Pancreas (tissue), 10 donors: ENCODE measurements at regions not wholly inside any gene's neighbourhood (a gene's known extent, or its start where the extent isn't known, plus 50 kb on each side); places are given as distances from the start of the nearest gene placed in this dataset.

ENCODE experiments used
- ATAC-seq, 4 donors: fragments of 200-7000 bp; cut with Tn5 transposase; one replicate each; pipeline versions ENCODE4 v1.8.0 to v1.9.1; 2020; ENCODE audit warnings: mild to moderate bottlenecking in 4 of 4, moderate library complexity in 4 of 4
- DNase-seq, 6 donors: peaks; one replicate each; pipeline ENCODE4 v3.0.0-alpha.2; 2020
- FAIRE-seq: peaks from 2 replicates; lab custom pipeline; 2012; peaks lifted over from hg19 to GRCh38; lab: Jason Lieb, UNC
- H3K27ac ChIP-seq, 4 donors: fragments of 200-600 bp; sonication (generic); 1 replicate in 3 of 4; 2 replicates in 1 of 4; pipeline versions ENCODE4 v1.5.0 to v1.8.0; 2020
- H3K27me3 ChIP-seq, 4 donors: fragments of 200-600 bp; one replicate each; pipeline ENCODE4 v1.8.0; 2021
- H3K36me3 ChIP-seq, 3 donors: fragments of 200-600 bp; sonication (generic) in 1 of 3; one replicate each; pipeline versions ENCODE4 v1.5.0 to v1.8.0; 2020 to 2021
- H3K4me1 ChIP-seq, 3 donors: fragments of 200-600 bp; one replicate each; pipeline ENCODE4 v1.8.0; 2021
- H3K4me3 ChIP-seq, 4 donors: fragments of 200-600 bp; sonication (generic) in 2 of 4; one replicate each; pipeline versions ENCODE4 v1.5.0 to v1.8.0; 2020 to 2021
- H3K9me3 ChIP-seq, 4 donors: fragments of 200-600 bp; one replicate each; pipeline ENCODE4 v1.8.0; 2021
- CTCF ChIP-seq, 4 donors: fragments of 200-600 bp; sonication (generic) in 3 of 4; IDR thresholded peaks; one replicate each; pipeline versions ENCODE4 v1.5.0 to v1.8.0; 2021; ENCODE audit warnings: antibody characterized with exemption in 4 of 4
- WGBS, 2 donors: extraction: QIAGEN DNeasy Blood & Tissue Kit; methylation state at CpG; one replicate each; pipeline ENCODE4 v1.1.7; 2013; 5-methylcytosine and 5-hydroxymethylcytosine counted together
- intact Hi-C, 3 donors: fragments of 100-400 bp; cut with DNase I; formaldehyde crosslinking; loops; one replicate each; pipeline versions ENCODE4 v1.11.1 to v1.14.2; 2022
- donor health status: healthy with polysubstance abuse.
- donor health status: DM: no; HTN: no; CAD: no; lungs with moderate emphysema.
- donor health status: DM: no; HTN: no; CAD: no.
- donor health status: control.
- donor health status: control.
- donor health status: Bipolar disorder and iron deficiency.
- donor health status: DM: yes; HTN: yes; CAD: no.
- donor health status: DM: no; HTN: no; CAD: no.
- donor health status: DM: no; HTN: no; CAD: no.
- donor health status: DM: yes; HTN: yes; CAD: no.

- DNase-seq (no peak), ATAC-seq (no peak), FAIRE-seq (no peak)
- H3K36me3 ChIP-seq = no peaks in the 10 kb centered on the region
- WGBS, 2 donors = 29 to 57% methylated on average over 3 of the region's 3 CpGs
- no peaks in the 10 kb centered on the region for H3K27me3 ChIP-seq
- intact Hi-C loops = no loop called here
- TF ChIP-seq CTCF (IDR thresholded peaks at IDR 0.05) = no peak
- H3K9me3 ChIP-seq = no peaks in the 10 kb centered on the region
- no peak overlapping the region for H3K4me3 ChIP-seq
- H3K4me1 ChIP-seq = peaks cover 11 to 15% (median 14%) of the 10 kb centered on the region in 3 donors
- no peak overlapping the region for H3K27ac ChIP-seq
Measured at GRCh38 chr7:36088966-36089365, 64.1 kb upstream of the EEPD1 start.

- WGBS, 2 donors = 71 to 85% methylated on average over 9 of the region's 9 CpGs
- DNase-seq (no peak), ATAC-seq (no peak), FAIRE-seq (no peak)
- H3K4me3 ChIP-seq = no peak overlapping the region
- peaks cover 11 to 15% (median 14%) of the 10 kb centered on the region in 3 donors for H3K4me1 ChIP-seq
- no peaks in the 10 kb centered on the region for H3K9me3 ChIP-seq
- peak overlapping the region; percentile 28 to 83 (median 68) for H3K27ac ChIP-seq
- H3K27me3 ChIP-seq = no peaks in the 10 kb centered on the region
- TF ChIP-seq CTCF (IDR thresholded peaks at IDR 0.05) = no peak
- intact Hi-C loops = no loop called here
- H3K36me3 ChIP-seq = no peaks in the 10 kb centered on the region
Measured at GRCh38 chr7:36090976-36091873, 61.8 kb upstream of the EEPD1 start.

- 21 to 51% methylated on average over 2 of the region's 2 CpGs for WGBS, 2 donors
- TF ChIP-seq CTCF (IDR thresholded peaks at IDR 0.05) = no peak
- DNase-seq = no peak
- Histone ChIP-seq H3K27me3 (no peaks in the 10 kb centered on the region), H3K9me3 (no peaks in the 10 kb centered on the region), H3K4me3 (no peak overlapping the region), H3K36me3 (no peaks in the 10 kb centered on the region), H3K27ac (peak overlapping the region; percentile 28 to 83 (median 68)), H3K4me1 (peaks cover 11 to 15% (median 14%) of the 10 kb centered on the region in 3 donors)
- peak; percentile 19 to 31 (median 26) for ATAC-seq
- intact Hi-C loops = no loop called here
- no peak for FAIRE-seq
Measured at GRCh38 chr7:36091874-36092176, 61.2 kb upstream of the EEPD1 start.

GRCh38 chr7:36092221-36092771, 60.8 kb upstream of the EEPD1 start:
- peaks cover 11 to 15% (median 14%) of the 10 kb centered on the region in 3 donors for H3K4me1 ChIP-seq
- no peak for TF ChIP-seq CTCF (IDR thresholded peaks at IDR 0.05)
- ATAC-seq (peak; percentile 89 to 96 (median 93)), FAIRE-seq (no peak), DNase-seq (peak; percentile 70 to 89 (median 81))
- 16 to 28% methylated on average over 11 of the region's 11 CpGs for WGBS, 2 donors
- intact Hi-C loops = no loop called here
- peak overlapping the region; percentile 28 to 83 (median 68) for H3K27ac ChIP-seq
- H3K9me3 ChIP-seq = no peaks in the 10 kb centered on the region
- no peaks in the 10 kb centered on the region for H3K27me3 ChIP-seq
- no peak overlapping the region for H3K4me3 ChIP-seq
- H3K36me3 ChIP-seq = no peaks in the 10 kb centered on the region
